H4 (cell line): ENCODE measurements at regions not wholly inside any gene's neighbourhood (a gene's known extent, or its start where the extent isn't known, plus 50 kb on each side); places are given as distances from the start of the nearest gene placed in this dataset.

Source experiments
- DNase-seq: peaks from one replicate; pipeline ENCODE4 v3.0.0-alpha.2; 2015; ENCODE audit warnings: low spot score

- no peak for DNase-seq
Measured at GRCh38 chr4:183763990-183764754, 105.1 kb downstream of the TRAPPC11 start.

GRCh38 chr4:183765251-183765911 is 106.3 kb downstream of the TRAPPC11 start:
- DNase-seq = no peak

- DNase-seq = no peak
Measured at GRCh38 chr4:183766140-183766539, 107.0 kb downstream of the TRAPPC11 start.

- no peak for DNase-seq
Measured at GRCh38 chr4:183770906-183771305, 111.8 kb downstream of the TRAPPC11 start.

GRCh38 chr4:183772361-183772760 is 113.3 kb downstream of the TRAPPC11 start:
- DNase-seq = no peak

GRCh38 chr4:183773790-183774189 is 114.7 kb downstream of the TRAPPC11 start:
- DNase-seq = no peak

- DNase-seq = no peak
Measured at GRCh38 chr4:183783306-183783705, 121.8 kb upstream of the STOX2 start.

- DNase-seq = peak; percentile 44
Measured at GRCh38 chr4:183783991-183784553, 121.0 kb upstream of the STOX2 start.

- no peak for DNase-seq
Measured at GRCh38 chr4:183788308-183788905, 116.7 kb upstream of the STOX2 start.

- no peak for DNase-seq
Measured at GRCh38 chr4:183789657-183790056, 115.5 kb upstream of the STOX2 start.

- DNase-seq = no peak
Measured at GRCh38 chr4:183790661-183791060, 114.4 kb upstream of the STOX2 start.

- no peak for DNase-seq
Measured at GRCh38 chr4:183797011-183797444, 108.1 kb upstream of the STOX2 start.

GRCh38 chr4:183797445-183798300 is 107.4 kb upstream of the STOX2 start:
- no peak for DNase-seq

- DNase-seq = no peak
Measured at GRCh38 chr4:183798301-183799253, 106.5 kb upstream of the STOX2 start.

GRCh38 chr4:183801457-183802165 is 103.5 kb upstream of the STOX2 start:
- DNase-seq = no peak

GRCh38 chr4:183806341-183806740 is 98.8 kb upstream of the STOX2 start:
- no peak for DNase-seq

GRCh38 chr4:183807420-183808096 is 97.5 kb upstream of the STOX2 start:
- DNase-seq = no peak

GRCh38 chr4:183808097-183808456 is 97.0 kb upstream of the STOX2 start:
- DNase-seq = no peak

GRCh38 chr4:183812567-183812966 is 92.5 kb upstream of the STOX2 start:
- DNase-seq = no peak
